Esophagus muscularis mucosa (tissue), 4 donors: ENCODE measurements at regions not wholly inside any gene's neighbourhood (a gene's known extent, or its start where the extent isn't known, plus 50 kb on each side); places are given as distances from the start of the nearest gene placed in this dataset.
"Not testable (repeated sequence)": the region's sequence is repeated elsewhere in the genome, so short reads cannot be mapped to it uniquely, and the experiment has no call there.

Experiments used
- DNase-seq: peaks from one replicate; pipeline ENCODE4 v3.0.0-alpha.2; 2017; ENCODE audit errors: extremely low spot score
- H3K27ac ChIP-seq, 4 donors: fragments of 200-600 bp; sonication (generic); replicated peaks in 1 of 4; 1 replicate in 3 of 4; 2 replicates in 1 of 4; pipeline ENCODE4 v1.5.1; 2016 to 2019; ENCODE audit warnings: mild to moderate bottlenecking in 1 of 4
- H3K27me3 ChIP-seq, 4 donors: fragments of 200-600 bp; sonication (generic); one replicate each; pipeline versions ENCODE4 v1.5.1 to v1.6.0; 2016 to 2019
- H3K36me3 ChIP-seq, 4 donors: fragments of 200-600 bp; sonication (generic); one replicate each; pipeline ENCODE4 v1.5.1; 2016 to 2019
- H3K4me1 ChIP-seq, 4 donors: fragments of 200-600 bp; sonication (generic); one replicate each; pipeline ENCODE4 v1.5.1; 2016 to 2019
- H3K4me3 ChIP-seq, 4 donors: fragments of 200-600 bp; sonication (generic); 1 replicate in 2 of 4; 2 replicates in 2 of 4; pipeline ENCODE4 v1.5.1; 2016 to 2019; ENCODE audit warnings: mild to moderate bottlenecking in 4 of 4, moderate library complexity in 1 of 4
- H3K9me3 ChIP-seq, 4 donors: fragments of 200-600 bp; sonication (generic); 1 replicate in 3 of 4; 2 replicates in 1 of 4; pipeline ENCODE4 v1.5.1; 2016 to 2019
- CTCF ChIP-seq, 3 experiments: fragments of 200-600 bp in 2 of 3; fragments of 450-650 bp in 1 of 3; sonication (generic) in 2 of 3; IDR thresholded peaks; one replicate each; pipeline ENCODE4 v1.5.1; 2017 to 2019; ENCODE audit warnings: antibody characterized with exemption in 3 of 3, mild to moderate bottlenecking in 2 of 3, moderate library complexity in 1 of 3
- EP300 ChIP-seq: sonication (generic); formaldehyde crosslinking; IDR thresholded peaks from one replicate; pipeline ENCODE4 v1.6.1; 2017; ENCODE audit warnings: antibody characterized with exemption
- POLR2A ChIP-seq: fragments of 450-650 bp; IDR thresholded peaks from one replicate; pipeline ENCODE4 v1.6.1; 2017; ENCODE audit warnings: antibody characterized with exemption, moderate library complexity, mild to moderate bottlenecking, low read depth
- POLR2AphosphoS5 ChIP-seq, 2 donors: sonication (generic); formaldehyde crosslinking; IDR thresholded peaks; one replicate each; pipeline ENCODE4 v1.6.1; 2017; ENCODE audit warnings: antibody characterized with exemption in 2 of 2
- WGBS: methylation state at CpG from one replicate; pipeline ENCODE4 v1.1.5; 2018; 5-methylcytosine and 5-hydroxymethylcytosine counted together
- intact Hi-C: fragments of 100-400 bp; cut with DNase I; formaldehyde crosslinking; loops from one replicate; pipeline ENCODE4 v1.15.1; 2023

GRCh38 chr16:88131966-88132365 lies 180.7 kb downstream of the BANP start:
- no peak overlapping the region for H3K4me3 ChIP-seq
- DNase-seq = no peak
- H3K4me1 ChIP-seq = peaks cover 0 to 10% (median 2%) of the 10 kb centered on the region in 4 donors
- no peaks in the 10 kb centered on the region for H3K36me3 ChIP-seq
- TF ChIP-seq POLR2A (no peak), EP300 (no peak)
- no peaks in the 10 kb centered on the region for H3K27me3 ChIP-seq
- intact Hi-C loops = no loop called here
- H3K27ac ChIP-seq = no peak overlapping the region
- H3K9me3 ChIP-seq = no peaks in the 10 kb centered on the region
- 96% methylated on average over 19 of the region's 26 CpGs for WGBS

GRCh38 chr16:88132836-88133506 lies 181.7 kb downstream of the BANP start:
- no peaks in the 10 kb centered on the region for H3K27me3 ChIP-seq

GRCh38 chr16:88133507-88133843 lies 182.2 kb downstream of the BANP start:
- TF ChIP-seq CTCF (IDR thresholded peaks at IDR 0.05) = no peak
- Histone ChIP-seq H3K4me1 (peaks cover 0 to 10% (median 2%) of the 10 kb centered on the region in 4 donors), H3K27ac (no peak overlapping the region), H3K27me3 (no peaks in the 10 kb centered on the region), H3K36me3 (no peaks in the 10 kb centered on the region), H3K4me3 (no peak overlapping the region), H3K9me3 (peaks cover 0 to 7% (median 4%) of the 10 kb centered on the region in 4 donors)
- 96% methylated on average over 4 of the region's 4 CpGs for WGBS
- intact Hi-C loops = no loop called here
- no peak for DNase-seq

More at GRCh38 chr16:88132836-88133506, 181.7 kb downstream of the BANP start:
- H3K4me3 ChIP-seq = no peak overlapping the region
- 87% methylated on average over 14 of the region's 27 CpGs for WGBS
- peaks cover 0 to 10% (median 2%) of the 10 kb centered on the region in 4 donors for H3K4me1 ChIP-seq
- H3K9me3 ChIP-seq = peaks cover 0 to 2% (median 0%) of the 10 kb centered on the region in 4 donors
- no peaks in the 10 kb centered on the region for H3K36me3 ChIP-seq
- no peak for DNase-seq
- no peak overlapping the region for H3K27ac ChIP-seq
- intact Hi-C loops = no loop called here
- TF ChIP-seq EP300 (no peak), CTCF (IDR thresholded peaks at IDR 0.05) (no peak), POLR2A (no peak), POLR2AphosphoS5 (IDR thresholded peaks at IDR 0.05) (no peak)

GRCh38 chr16:88134172-88134898 lies 183.1 kb downstream of the BANP start:
- WGBS = 77% methylated on average over 18 of the region's 21 CpGs
- H3K4me3 ChIP-seq, H3K27ac ChIP-seq, DNase-seq, intact Hi-C loops, H3K4me1 ChIP-seq, H3K36me3 ChIP-seq, H3K27me3 ChIP-seq: not testable (repeated sequence)
- H3K9me3 ChIP-seq = peaks cover 0 to 16% (median 13%) of the 10 kb centered on the region in 4 donors

- peaks cover 0 to 20% (median 16%) of the 10 kb centered on the region in 4 donors for H3K9me3 ChIP-seq
- DNase-seq, H3K4me3 ChIP-seq, H3K36me3 ChIP-seq, H3K27me3 ChIP-seq, H3K27ac ChIP-seq, intact Hi-C loops, H3K4me1 ChIP-seq: not testable (repeated sequence)
- 65% methylated on average over 17 of the region's 24 CpGs for whole genome bisulfite sequencing
These were observed 183.9 kb downstream of the BANP start for GRCh38 chr16:88134899-88135682.

- 77% methylated on average over 10 of the region's 13 CpGs for WGBS
- H3K4me3 ChIP-seq, intact Hi-C loops, DNase-seq, H3K27ac ChIP-seq, H3K27me3 ChIP-seq, H3K4me1 ChIP-seq, H3K36me3 ChIP-seq: not testable (repeated sequence)
- peaks cover 0 to 20% (median 16%) of the 10 kb centered on the region in 4 donors for H3K9me3 ChIP-seq
These were observed 185.0 kb downstream of the BANP start for GRCh38 chr16:88136211-88136713.

- WGBS = 94% methylated on average over 4 of the region's 4 CpGs
- H3K4me3 ChIP-seq, H3K27me3 ChIP-seq, H3K4me1 ChIP-seq, H3K36me3 ChIP-seq, DNase-seq, H3K27ac ChIP-seq, intact Hi-C loops: not testable (repeated sequence)
- H3K9me3 ChIP-seq = peaks cover 0 to 20% (median 16%) of the 10 kb centered on the region in 4 donors
These were observed 185.7 kb downstream of the BANP start for GRCh38 chr16:88136939-88137338.

GRCh38 chr16:88139141-88139540 lies 187.9 kb downstream of the BANP start:
- DNase-seq, H3K27me3 ChIP-seq, H3K27ac ChIP-seq, H3K36me3 ChIP-seq, H3K4me3 ChIP-seq, intact Hi-C loops: not testable (repeated sequence)
- Histone ChIP-seq H3K9me3 (peaks cover 0 to 20% (median 16%) of the 10 kb centered on the region in 4 donors), H3K4me1 (peaks cover 0 to 14% (median 2%) of the 10 kb centered on the region in 4 donors)
- 69% methylated on average over 4 of the region's 6 CpGs for WGBS

GRCh38 chr16:88140195-88140594 lies 189.0 kb downstream of the BANP start:
- H3K4me1 ChIP-seq, H3K27me3 ChIP-seq, H3K36me3 ChIP-seq, H3K4me3 ChIP-seq, intact Hi-C loops, H3K27ac ChIP-seq, DNase-seq: not testable (repeated sequence)
- WGBS = 88% methylated on average over 20 of the region's 20 CpGs
- H3K9me3 ChIP-seq = peaks cover 0 to 20% (median 16%) of the 10 kb centered on the region in 4 donors
